GM08714 (cell line): ENCODE measurements at regions not wholly inside any gene's neighbourhood (a gene's known extent, or its start where the extent isn't known, plus 50 kb on each side); places are given as distances from the start of the nearest gene placed in this dataset.

Experiments used
- H3K4me3 ChIP-seq: fragments of 200-500 bp; sonication (Bioruptor generic); 2 replicates; pipeline ENCODE4 v1.5.1; 2014; ENCODE audit warnings: mild to moderate bottlenecking, low read length, inconsistent platforms
- ZNF274 ChIP-seq: IDR thresholded peaks from 2 replicates; pipeline ENCODE4 v1.6.1; 2012; ENCODE audit warnings: mild to moderate bottlenecking, low read depth, low read length

DNA sequence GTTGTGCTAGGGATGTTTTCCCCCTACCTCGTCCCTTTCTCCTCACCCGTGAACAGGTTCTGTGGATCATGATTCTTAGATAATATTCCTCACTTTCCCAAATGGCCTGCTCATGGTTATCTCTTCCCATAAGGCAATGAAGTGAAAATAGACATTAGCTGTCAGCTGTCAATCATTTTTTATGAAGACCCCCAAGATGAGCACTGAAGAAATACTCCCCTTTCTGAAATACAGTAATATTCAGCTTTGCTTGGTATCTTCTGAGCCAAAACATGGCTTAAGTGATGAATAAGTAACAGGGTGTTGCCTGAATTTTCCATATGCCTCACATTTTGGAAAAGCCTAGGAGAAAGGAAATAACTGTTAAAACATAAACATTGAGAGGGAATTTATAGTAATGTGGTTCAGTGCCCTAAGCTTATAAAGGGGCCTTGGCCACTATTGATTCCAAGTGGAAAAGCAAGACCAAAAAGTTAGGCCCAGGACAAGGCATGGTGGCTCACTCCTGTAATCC, 70.7 kb upstream of the NAP1L1 start:
- no peak overlapping the region for H3K4me3 ChIP-seq
- TF ChIP-seq ZNF274: no peak

DNA sequence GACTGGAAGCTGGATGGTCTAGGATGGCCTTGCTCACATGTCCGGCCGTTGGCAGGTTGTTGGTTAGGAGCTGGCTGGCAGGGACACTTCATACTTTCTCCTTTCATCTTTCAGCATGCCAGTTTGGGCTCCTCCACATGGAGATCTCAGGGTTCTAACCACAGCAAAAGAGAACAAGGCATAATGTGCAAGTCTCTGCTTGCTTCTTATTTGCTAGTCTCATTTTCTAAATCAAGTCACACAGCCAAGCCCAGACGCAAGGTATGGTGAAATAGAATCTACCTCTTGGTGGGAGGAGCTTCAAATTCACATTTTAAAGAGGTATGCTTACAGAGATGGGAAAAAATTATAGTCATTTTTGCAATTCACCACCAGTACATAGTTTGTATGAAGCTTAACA, 69.1 kb upstream of the NAP1L1 start:
- H3K4me3 ChIP-seq: no peak overlapping the region
- TF ChIP-seq ZNF274: no peak

DNA sequence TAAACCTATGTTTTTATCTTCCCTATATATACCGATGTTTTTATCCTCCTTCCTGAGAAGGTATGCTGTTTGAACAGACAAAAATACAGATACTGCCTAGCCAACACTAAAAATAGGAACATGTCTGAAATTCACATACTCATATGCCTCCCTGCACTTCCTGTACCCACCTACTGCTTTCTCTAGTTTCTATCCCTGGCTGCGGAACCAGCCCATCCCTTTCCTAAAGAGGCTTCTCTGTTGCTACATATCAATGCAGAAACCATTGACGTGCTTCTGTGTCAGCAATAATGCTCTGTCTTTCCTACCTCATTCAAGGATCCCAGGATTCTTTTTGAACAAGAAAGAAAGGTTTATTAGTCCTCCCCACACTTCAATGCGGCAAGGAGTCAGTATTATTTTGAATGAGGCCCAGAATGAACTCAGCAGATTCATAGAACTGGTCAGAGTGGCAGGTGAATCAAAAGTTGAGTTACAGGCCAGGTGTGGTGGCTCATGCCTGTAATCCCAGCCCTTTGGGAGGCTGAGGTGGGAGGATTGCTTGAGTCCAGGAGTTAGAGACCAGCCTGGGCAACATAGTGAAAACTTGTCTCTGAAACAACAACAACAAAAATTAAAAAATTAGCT, 67.8 kb upstream of the NAP1L1 start:
- TF ChIP-seq ZNF274: no peak
- H3K4me3 ChIP-seq: no peak overlapping the region

DNA sequence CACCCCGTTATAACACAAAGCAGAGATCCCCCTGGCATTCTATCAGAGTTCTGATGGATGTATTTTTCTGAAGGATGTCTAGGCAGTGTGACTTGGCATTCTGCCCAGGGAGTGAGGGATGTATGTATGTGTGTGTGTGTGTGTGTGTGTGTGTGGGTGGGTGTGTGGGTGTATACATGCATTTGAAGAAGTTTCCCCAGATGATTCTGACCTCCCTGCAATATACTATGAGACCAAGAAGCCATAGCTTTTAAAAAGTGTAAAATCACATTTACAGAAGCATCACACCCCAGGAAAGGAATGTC, 59.7 kb upstream of the NAP1L1 start:
- no peak overlapping the region for H3K4me3 ChIP-seq
- no peak for TF ChIP-seq ZNF274

DNA sequence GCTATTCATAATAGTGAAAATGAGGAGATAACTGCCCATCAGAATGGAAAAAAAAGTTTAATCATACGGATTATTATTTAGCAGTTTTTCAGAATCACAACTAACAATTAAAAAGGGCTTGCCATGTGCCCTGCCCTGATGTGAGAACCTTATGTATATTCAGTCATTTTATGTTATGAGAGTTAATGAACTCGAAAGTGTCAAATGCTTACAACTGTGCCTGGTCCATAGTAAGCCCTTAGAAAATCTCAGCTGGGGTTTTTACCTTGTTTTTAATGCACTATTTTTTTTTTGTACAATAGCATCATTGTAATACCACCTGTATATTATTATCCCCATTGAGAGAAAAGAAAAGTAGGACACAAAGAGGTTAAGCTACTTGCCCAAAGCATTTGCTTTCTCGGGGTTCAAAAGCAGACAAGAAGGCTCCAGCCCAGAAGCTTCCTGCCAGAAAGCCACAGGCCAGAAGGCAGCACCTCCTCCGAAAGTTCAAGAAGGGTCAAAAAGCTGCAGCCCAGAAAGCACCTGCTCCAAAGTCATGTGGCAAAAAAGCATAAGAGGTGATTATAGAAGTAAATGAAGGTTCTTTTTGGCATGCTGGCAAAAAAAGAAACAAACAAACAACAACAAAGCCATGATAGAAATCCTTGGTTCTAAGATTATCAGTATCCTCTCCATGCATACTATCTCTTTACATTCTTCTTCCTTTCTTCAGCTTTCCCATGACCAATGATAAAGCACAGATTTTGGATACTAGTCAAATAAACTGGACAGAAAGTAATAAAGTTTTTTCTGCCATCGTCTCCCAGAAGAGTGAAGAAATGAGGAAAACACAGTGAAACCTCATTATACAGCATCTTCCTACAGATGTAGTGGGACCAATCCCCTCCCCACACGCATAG, 59.1 kb upstream of the NAP1L1 start:
- no peak for TF ChIP-seq ZNF274
- H3K4me3 ChIP-seq: no peak overlapping the region

DNA sequence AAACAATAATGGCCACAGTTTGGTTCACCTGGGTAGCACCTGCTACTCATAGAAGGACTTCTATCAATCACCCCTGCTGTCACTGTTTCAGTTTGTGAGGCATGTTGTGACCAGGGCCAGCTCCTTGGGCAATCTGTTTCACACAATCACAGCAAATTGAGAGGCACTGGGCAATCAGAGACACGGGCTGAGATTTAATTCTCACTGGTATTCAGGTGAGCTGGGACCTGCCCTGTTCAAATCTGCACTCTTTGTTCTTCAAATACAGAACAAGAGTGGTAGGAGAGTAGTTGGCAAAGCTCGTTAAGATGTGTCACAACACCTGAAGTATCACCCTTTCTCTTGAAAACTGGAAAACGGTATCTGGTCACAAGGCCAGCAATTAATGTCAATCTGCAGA, 57.8 kb upstream of the NAP1L1 start:
- TF ChIP-seq ZNF274: no peak
- no peak overlapping the region for H3K4me3 ChIP-seq

DNA sequence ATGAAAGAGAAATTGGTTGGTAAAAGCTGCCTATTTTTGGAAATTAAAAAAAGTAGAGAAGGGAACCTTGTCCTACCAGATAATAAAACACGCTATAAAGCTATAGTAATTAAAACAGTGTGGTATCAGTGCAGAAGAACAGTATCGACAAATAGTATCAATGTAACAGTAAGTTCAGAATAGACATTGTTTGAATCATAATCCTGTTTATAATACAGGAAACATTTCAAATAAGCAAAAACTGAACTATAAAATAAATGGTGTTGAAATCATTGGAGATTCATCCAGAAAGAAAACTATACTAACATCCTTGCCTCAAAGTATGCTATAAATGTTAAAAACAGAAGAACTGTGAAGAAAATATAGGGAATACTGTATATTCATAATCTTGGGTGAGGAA, 54.2 kb upstream of the NAP1L1 start:
- H3K4me3 ChIP-seq: no peak overlapping the region
- TF ChIP-seq ZNF274: no peak

DNA sequence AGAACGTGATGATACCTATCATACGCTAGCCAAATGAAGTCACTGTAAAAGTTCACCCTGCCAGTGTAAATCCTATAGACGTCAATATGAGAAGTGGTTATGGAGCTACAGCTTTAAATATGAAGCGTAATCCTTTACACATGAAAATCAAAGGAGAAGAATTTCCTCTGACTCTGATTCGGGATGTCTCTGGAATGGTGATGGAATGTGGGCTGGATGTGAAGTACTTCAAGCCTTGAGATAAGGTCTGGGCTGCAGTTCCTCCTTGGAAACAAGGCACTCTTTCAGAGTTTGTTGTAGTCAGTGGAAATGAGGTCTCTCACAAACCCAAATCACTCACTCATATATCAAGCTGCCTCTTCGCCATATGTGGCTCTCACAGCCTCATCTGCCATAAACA, 53.1 kb upstream of the NAP1L1 start:
- TF ChIP-seq ZNF274: no peak

DNA sequence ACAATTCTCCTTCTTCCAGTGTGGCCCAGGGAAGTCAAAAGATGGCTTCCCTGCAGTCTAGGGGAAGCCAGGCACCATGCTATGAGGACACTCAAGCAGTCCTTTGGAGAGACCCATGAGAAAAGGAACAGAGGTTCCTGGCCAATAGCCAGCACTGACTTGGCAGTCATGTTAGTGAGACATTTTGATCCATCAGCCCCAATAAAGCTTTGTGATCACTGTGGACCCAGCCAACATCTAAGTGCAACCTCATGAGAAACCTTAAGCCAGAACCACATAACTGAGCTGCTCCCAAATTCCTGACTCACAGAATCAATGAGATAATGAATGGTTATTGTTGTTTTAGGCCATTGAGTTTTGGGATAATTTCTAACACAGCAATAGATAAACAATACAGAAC, 51.0 kb upstream of the NAP1L1 start:
- no peak for TF ChIP-seq ZNF274
- H3K4me3 ChIP-seq: no peak overlapping the region

More for the DNA sequence above, 53.1 kb upstream of the NAP1L1 start:
- H3K4me3 ChIP-seq: no peak overlapping the region
